GM19372 (cell line): ENCODE measurements at regions not wholly inside any gene's neighbourhood (a gene's known extent, or its start where the extent isn't known, plus 50 kb on each side); places are given as distances from the start of the nearest gene placed in this dataset.
"Not testable (repeated sequence)": the region's sequence is repeated elsewhere in the genome, so short reads cannot be mapped to it uniquely, and the experiment has no call there.

ENCODE experiments used
- ATAC-seq: cut with Tn5 transposase; IDR thresholded peaks from one replicate; pipeline ENCODE4 v1.9.1; 2021; ENCODE audit warnings: mild to moderate bottlenecking, low read depth, moderate library complexity; ENCODE audit not compliant: unreplicated experiment

GRCh38 chr17:70499067-70499786, 329.9 kb downstream of the KCNJ2 start:
- ATAC-seq, result no peak

- no peak for ATAC-seq
These were observed 334.1 kb downstream of the KCNJ2 start for GRCh38 chr17:70503449-70503848.

GRCh38 chr17:70510288-70510687, 341.0 kb downstream of the KCNJ2 start:
- ATAC-seq, result no peak

DNA sequence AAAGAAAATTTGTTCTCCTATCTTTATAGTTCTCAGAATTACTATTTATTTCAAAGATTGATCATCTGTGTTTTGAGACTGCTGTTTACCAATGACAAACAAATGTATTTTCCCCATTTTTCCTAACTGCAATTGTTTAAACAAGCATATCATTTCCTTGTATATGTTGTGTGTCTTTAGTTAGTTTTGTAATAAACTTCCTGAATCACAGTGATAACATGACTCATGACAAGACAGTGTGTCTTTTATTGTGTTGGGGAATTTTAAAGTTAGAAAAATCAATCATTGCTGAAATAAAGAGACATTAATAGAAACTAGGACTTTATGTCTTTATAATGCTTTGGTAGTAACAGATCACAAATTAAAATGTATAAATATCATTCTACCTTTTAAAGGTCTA, 348.5 kb downstream of the KCNJ2 start:
- no peak for ATAC-seq

DNA sequence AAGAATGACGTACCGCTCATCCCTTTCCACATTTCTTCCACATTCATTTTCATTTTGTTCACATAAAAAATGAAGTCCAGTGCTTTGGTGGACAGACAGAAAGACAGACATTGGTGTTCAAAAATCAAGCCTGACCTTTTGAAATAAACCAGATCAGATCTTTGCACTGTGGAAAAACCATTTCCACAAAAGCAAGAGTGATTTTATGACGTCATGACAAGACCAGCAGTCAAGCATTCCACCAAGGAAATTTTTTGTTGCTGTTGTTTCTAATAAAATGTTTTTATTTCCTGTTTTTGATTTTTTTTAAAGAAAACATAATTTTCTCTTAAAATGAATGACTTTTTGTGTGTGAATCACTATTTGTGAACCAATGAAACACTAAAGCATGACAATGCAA, 350.0 kb downstream of the KCNJ2 start:
- ATAC-seq, result no peak

DNA sequence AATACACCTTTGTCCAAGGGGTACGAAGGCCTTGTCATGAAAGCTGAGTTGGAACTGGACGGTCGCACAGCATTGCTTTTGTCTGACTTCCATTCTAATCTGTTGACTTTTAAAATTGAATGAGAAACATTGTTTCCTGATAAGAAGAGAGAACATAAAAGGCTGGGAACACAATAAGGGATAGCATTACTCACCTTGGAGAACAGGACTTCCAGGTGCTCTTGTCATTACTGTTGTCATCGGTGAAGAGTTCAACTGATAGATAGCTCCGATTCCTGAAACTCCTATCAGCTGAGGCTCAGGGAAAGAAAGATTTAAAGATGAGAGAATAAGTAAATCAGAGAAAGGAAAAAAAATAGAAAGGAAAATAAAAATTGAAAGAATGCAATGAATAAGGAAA, 351.1 kb downstream of the KCNJ2 start:
- ATAC-seq, result no peak

- ATAC-seq, result no peak
These were observed 351.6 kb downstream of the KCNJ2 start for GRCh38 chr17:70520956-70521355.

GRCh38 chr17:70521821-70522256, 352.5 kb downstream of the KCNJ2 start:
- no peak for ATAC-seq

DNA sequence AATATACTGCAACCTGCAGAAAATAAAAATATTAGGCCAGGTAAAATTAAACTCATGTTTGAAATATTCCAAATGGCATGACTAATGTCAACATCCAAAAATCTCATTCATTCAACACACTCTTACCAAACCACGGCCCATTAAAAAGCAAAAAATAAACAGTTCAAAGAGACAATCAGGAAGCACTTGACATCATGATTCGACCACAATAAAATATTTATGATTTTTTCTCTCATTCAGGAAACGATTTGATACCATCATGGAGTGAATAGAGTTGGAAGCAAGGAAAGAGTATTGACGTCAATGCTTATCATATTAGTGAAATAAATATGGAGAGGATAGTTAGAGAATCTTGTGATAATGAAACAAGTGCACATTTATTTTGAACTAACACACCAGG, 354.1 kb downstream of the KCNJ2 start:
- ATAC-seq, result no peak

- not testable (repeated sequence) for ATAC-seq
These were observed 355.7 kb downstream of the KCNJ2 start for GRCh38 chr17:70525035-70525434.

- ATAC-seq, result no peak
These were observed 356.6 kb downstream of the KCNJ2 start for GRCh38 chr17:70525961-70526360.

DNA sequence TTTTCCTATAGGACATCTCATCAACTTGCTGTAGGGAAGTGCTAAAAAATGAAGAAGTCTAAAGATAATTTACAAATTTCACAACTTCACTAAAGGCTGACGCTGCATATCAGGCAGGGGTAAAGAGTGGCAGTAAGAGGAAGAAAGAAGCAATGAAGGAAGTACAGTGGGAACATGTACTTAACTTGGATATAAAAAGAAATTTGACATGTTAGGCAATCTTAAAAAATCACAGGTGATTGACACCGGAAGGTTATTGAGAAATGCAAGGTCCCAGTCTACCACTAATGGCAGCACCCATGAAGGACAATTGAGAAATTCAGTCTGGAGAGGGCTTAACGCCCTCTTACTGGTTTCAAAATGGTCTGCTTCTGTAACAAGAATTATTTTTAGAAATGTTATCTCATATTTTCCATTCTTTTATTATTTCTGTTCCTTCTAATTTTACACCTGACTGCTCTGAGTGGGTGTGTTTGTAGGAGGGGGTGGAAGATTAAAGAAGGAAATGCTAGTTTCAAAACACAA, 358.1 kb downstream of the KCNJ2 start:
- ATAC-seq, result no peak

DNA sequence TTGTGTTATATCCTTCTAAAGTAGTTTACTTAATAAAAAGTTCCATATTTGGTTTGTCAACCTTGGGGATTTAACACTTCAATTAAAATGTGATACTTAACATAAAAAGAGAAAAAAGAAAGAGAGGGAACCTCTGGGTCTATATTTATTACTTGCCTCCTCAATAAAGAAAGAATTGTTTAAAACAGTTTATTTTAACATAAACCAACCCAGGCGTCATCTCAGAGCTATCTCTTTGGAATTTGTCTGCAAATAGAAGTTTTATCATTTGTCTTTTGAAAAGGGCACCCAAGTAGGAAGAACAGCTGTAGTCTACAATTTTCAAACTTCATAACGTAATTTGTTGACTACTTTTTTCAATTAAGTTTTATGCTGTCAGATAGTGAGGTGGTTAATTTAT, 364.1 kb downstream of the KCNJ2 start:
- no peak for ATAC-seq

- ATAC-seq, result no peak
These were observed 366.7 kb downstream of the KCNJ2 start for GRCh38 chr17:70535986-70536385.

DNA sequence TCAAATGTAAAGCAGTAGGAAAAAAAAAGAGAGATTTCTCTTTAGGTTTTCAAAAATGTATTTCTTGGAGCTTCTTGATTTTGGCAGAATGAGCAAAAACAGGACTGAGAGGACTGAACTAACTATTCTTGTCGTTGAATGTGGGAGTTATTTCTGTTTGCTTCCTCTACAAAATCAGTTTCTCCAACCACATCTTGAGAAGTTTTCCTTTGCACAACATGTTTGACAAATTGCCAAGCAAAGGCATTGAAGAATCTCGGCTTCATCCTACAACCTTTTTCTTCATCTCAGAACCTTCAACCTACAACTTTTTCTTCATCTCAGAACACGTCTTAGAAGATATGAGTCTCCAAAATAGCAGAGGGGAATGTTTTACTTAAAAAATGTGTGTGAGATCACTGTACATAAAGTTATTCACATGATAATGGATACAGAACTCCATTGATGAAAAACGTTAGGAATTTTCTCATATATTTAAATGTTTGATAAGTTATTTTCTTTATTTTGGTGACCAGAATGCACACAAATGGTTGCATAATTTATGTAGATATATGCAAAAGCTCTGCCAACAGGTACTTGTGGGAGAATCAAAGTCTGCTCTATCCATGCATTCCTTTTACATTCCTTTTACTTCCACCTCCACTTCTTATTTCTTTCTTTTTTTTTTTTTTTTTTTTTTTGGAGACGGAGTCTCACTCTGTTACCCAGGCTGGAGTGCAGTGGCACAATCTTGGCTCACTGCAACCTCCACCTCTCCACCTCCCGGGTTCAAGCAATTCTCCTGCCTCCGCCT, 370.0 kb downstream of the KCNJ2 start:
- no peak for ATAC-seq

DNA sequence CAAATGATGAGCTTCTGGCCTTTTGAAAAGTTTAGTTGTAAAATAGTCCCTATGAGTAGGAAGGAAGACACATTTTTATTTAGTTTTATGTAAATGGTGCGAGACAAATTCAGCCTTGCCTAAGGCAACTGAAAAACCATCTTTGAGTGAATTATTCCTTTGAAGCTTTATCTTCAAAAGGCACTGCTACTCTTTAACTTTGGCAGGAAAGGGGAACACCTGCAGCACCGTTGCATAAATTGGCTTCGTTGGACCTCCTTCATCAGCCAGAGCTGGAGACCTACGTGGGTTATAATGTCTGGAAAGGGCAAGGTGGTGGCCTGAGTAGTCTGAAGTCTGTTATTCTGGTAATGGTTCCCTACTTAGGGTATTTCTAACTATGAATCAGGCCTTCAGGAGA, 373.5 kb downstream of the KCNJ2 start:
- no peak for ATAC-seq

- ATAC-seq, result no peak
These were observed 375.0 kb downstream of the KCNJ2 start for GRCh38 chr17:70544317-70544716.

DNA sequence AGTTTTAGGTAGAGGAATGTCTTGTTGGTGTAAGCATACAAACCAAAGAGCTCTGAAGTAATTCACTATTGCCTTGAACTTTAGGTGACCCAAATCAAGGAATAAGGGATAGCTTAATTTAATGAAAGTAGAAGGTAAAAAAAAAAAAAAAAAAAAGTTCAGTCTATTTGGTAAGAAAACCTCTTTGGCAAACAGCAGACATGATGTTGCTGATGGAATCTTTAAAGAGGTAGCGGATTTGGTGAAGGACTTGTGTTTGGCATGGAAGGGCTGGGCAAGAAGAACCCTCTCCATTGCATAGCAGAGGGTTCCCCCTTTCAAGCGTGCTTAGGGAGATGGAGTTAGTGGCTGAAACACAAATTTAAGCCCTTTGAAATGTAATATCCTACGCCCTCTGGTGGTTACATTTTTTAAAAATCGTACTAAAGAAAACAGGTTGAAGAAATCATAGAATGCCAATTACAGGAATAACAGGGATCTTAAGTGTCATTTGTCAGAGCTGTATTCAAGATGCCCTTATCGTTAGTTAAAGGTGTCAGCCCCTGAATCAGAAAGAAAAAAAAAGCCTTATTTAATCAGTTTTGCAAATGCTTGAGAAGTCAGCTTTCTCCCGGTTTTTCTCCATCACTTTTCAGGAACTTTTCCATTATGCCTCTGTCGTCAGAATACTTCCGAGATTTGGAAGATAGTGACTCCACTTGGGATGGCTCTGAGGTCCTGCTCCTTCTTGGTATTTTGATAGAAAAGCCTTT, 383.1 kb downstream of the KCNJ2 start:
- no peak for ATAC-seq

DNA sequence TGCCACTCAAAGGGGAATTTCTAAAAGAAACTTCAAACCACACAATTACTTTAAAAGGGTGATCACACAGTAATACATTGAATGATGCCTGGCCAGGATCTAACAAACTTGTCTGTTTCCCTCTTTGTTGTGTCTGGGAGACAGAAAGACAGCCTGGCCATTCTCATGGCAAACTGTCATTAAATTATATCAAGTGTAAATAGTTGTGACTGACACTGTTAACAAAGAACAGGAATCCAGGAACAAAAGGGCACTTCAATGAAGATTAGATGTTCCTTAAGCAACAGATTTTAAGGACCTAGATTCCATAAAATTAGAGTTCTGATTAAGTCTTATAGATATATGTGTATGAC, 383.6 kb downstream of the KCNJ2 start:
- ATAC-seq, result no peak

DNA sequence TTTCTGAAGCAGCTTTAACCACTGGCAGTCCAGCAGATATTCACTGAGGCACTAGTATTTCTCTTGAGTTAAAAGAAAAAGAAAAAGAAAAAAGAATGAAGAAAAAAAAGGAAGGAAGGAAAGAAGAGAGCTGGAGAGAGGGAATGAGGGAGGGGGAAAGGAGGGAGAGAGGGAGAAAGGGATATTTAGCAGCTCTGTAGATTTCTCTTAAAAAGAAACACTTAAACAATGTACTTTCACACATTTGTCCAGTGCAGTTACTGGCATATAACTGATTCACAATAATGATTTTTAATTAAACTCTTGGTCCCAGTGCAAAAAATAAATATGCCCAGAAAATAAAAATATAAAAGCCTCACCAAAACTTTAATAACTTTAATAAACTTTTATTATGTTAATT, 386.4 kb downstream of the KCNJ2 start:
- ATAC-seq, result no peak

DNA sequence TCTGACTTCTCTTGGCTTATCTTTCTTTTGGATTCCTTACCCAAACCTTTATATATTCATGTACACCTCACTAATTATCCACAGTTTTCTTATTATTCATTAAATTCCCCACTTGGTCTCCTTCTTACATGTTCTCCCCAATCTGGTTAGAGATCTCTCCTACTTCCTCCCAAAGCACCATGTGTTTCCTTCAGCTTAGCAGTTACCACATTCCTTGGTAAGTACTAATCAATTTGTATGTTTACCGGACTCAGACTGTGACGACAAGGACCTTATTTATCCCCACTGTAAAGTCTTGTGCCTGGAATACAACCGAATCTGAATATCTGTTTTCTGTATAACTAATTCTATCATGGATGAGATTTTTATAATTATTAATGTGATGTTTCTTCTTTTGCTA, 389.5 kb downstream of the KCNJ2 start:
- ATAC-seq, result no peak
